AG09319 (cell line): ENCODE measurements at regions not wholly inside any gene's neighbourhood (a gene's known extent, or its start where the extent isn't known, plus 50 kb on each side); places are given as distances from the start of the nearest gene placed in this dataset.
"Not testable (repeated sequence)": the region's sequence is repeated elsewhere in the genome, so short reads cannot be mapped to it uniquely, and the experiment has no call there.

Source experiments
- DNase-seq: peaks from one replicate; pipeline ENCODE4 v3.0.0-alpha.2; 2010; ENCODE audit warnings: low read depth; ENCODE audit errors: extremely low read depth
- TF ChIP-seq, protein P1 (sequence below): IDR thresholded peaks from 2 replicates; pipeline ENCODE4 v1.5.1; 2011; ENCODE audit warnings: low read depth, mild to moderate bottlenecking, inconsistent platforms, low read length, moderate library complexity

DNA sequence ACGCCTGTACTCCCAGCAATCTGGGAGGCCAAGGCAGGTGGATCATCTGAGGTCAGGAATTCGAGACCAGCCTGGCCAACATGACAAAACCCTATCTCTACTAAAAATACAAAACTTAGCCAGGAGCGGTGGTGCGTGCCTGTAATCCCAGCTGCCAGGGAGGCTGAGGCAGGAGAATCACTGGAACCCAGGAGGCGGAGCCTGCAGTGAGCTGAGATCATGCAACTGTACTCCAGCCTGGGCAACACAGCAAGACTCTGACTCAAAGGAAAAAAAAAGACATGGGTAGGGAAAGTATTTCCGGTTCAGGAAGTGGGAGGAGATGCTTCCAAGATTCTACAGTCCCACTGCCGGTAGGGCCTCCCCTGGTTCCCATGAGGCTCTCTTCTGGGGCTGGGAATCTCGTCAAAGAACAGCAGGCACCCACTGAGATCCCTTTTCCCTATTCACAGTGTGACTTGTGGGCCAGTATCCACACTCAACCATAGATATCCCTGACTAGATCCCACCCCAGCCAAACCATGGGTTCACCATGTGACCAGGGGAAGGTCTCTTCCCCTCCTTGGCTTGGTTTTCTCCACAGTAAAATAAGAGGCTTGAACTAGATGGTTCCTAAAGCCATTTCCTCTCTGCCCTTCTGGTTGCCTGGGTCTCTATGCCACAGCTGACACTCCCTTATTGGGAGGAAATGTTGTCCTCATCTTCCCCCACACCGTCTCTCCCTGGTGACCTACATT, 443.3 kb downstream of the BUD13 start:
- TF ChIP-seq, protein P1, sequence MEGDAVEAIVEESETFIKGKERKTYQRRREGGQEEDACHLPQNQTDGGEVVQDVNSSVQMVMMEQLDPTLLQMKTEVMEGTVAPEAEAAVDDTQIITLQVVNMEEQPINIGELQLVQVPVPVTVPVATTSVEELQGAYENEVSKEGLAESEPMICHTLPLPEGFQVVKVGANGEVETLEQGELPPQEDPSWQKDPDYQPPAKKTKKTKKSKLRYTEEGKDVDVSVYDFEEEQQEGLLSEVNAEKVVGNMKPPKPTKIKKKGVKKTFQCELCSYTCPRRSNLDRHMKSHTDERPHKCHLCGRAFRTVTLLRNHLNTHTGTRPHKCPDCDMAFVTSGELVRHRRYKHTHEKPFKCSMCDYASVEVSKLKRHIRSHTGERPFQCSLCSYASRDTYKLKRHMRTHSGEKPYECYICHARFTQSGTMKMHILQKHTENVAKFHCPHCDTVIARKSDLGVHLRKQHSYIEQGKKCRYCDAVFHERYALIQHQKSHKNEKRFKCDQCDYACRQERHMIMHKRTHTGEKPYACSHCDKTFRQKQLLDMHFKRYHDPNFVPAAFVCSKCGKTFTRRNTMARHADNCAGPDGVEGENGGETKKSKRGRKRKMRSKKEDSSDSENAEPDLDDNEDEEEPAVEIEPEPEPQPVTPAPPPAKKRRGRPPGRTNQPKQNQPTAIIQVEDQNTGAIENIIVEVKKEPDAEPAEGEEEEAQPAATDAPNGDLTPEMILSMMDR, result no peak
- no peak for DNase-seq

DNA sequence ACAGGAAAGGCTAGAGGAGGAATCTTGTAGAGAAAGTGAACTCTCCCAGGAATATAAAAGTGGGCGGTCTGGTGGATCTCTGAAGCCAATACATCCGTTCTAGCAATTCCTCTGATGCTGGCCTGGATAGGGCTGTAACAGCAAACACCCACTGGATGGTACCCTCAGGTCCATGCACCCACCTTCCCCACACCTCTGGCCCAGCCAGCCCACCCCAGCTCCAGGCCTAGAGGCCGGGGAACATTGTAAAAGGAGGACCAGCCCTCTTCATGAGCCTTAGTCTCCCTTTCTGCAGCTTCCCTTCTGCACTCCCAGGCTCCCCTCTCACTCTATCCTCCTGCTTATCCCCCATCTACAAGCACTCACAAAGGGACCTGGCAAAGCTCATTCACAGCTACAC, 443.9 kb downstream of the BUD13 start:
- TF ChIP-seq, protein P1, result no peak

DNA sequence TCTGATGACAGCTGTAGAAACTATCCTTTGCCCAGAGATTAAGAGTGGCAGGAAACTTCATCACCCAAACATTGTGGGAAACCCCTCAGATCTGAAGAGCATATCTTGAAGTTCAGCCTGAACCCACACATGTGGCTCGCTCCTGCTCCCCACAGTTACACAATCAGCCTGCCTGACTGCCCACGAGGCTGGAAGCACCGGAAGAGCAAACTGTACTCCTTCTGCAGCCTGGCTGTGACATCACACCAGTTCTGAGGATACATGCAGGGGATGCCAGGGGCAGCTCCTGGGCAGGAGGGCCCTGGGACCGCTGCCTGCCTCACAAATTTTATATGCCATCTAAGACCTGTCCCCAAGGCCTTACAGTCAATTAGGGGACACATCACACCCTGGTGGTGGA, 444.4 kb downstream of the BUD13 start:
- TF ChIP-seq, protein P1, result no peak
- no peak for DNase-seq

More for the DNA sequence above, 443.9 kb downstream of the BUD13 start:
- DNase-seq, result no peak

DNA sequence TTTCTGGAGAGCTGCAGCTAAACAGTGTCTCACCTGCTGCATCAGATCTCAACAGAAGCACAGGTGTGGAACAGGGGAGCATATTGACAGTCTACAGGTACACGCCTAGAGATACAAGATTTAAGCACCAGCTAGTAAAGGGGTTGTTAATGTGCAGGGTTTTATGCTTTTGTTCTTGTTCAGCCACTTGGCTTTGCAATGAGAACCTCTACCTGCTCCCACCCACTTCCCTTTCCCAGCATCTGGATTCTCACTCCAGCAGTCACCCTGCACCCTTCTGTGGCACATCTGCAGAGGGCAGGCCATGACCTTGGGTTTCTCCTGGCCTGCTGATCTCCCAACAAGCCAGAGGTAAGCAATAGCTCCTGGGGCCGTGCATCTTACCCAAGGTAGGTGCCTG, 446.6 kb downstream of the BUD13 start:
- TF ChIP-seq, protein P1, result no peak
- no peak for DNase-seq

DNA sequence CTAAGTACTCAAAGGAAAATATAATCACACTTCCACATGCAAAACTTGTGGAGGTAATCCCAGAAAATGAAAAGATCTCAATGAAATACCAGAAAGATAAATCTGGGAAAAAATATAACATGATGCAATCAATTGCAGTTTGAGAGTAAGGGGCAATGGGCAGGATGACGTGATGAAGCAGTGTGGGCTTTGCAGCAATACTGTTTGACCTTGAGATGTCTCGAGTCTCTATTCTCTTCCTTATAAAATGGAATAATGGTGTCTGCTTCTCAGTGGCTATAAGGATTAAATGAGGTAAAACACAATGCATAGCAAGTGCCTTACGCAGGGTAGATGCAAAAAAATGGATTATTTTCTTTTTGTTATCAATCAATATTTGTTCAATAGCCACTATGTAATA, 447.5 kb downstream of the BUD13 start:
- TF ChIP-seq, protein P1, result no peak
- DNase-seq, result no peak

DNA sequence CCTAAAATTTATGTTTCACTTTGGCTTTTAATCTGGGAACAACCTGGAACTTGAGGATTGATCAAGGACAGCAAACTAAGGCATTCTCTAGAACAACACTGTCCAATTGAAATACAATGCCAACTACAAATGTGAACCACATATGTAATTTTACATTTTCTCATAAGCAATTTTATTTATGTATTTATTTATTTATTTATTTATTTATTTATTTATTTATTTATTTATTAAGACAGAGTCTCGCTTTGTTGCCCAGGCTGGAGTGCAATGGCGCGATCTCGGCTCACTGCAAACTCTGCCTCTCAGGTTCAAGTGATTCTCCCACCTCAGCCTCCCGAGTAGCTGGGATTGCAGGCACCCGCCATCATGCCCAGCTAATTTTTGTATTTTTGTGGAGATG, 448.7 kb downstream of the BUD13 start:
- not testable (repeated sequence) for DNase-seq

DNA sequence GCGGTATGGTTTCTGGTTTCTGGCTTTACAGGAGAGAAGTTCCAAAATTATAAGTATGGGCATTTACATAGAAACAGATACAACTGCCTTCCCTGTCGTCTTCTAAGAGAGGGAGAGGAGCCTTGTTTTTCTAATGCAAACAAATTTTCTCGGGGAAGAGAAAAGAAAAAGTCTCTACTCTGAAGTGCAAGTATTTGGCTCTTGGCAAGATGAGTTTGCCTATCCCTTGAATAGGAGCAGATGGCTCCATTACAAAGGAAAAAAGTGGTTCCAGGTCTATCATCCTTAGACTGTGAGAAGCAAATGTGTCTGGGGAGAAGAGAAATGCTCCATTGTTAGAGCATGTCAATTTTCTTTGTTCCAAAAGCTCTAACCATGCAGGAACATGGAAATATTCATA, 455.6 kb downstream of the BUD13 start:
- DNase-seq, result no peak
- TF ChIP-seq, protein P1, result no peak

DNA sequence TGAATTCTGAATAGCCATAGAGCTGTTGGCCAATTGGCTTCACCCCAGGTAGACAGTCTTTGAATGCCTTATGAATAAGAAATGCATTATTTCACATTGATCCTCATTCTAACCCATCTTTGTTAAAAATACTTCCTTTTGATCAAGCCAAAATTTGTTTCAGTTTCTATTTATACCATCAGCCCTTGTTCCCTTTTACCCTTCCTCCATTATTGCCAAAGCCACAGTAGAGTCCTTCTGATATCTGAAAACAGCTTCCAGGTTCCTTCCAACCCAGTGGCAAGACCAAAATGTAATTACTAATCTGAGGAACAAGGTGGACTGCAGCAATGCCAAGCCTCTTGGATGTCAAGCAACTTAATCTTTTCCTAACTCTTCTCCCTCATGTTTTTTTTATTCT, 458.8 kb downstream of the BUD13 start:
- TF ChIP-seq, protein P1, result no peak
- DNase-seq, result no peak
